Type B pancreatic cell (in vitro differentiated cells): ENCODE measurements at regions not wholly inside any gene's neighbourhood (a gene's known extent, or its start where the extent isn't known, plus 50 kb on each side); places are given as distances from the start of the nearest gene placed in this dataset.

ENCODE experiments used
- DNase-seq: peaks from one replicate; pipeline ENCODE4 v3.0.0; 2021; ENCODE audit warnings: mixed read lengths; ENCODE audit not compliant: unreplicated experiment; ENCODE audit errors: extremely low spot score
- H3K27ac Mint-ChIP-seq: 2 replicates; pipeline ENCODE4 v1.8.0; 2021; ENCODE audit warnings: mild to moderate bottlenecking, mixed read lengths
- H3K27me3 Mint-ChIP-seq: 2 replicates; pipeline ENCODE4 v1.8.0; 2021; ENCODE audit warnings: mixed read lengths
- H3K36me3 Mint-ChIP-seq: 2 replicates; pipeline ENCODE4 v1.8.0; 2021; ENCODE audit warnings: mixed read lengths
- H3K4me1 Mint-ChIP-seq: one replicate; pipeline ENCODE4 v1.8.0; 2021; ENCODE audit warnings: mixed read lengths; ENCODE audit not compliant: unreplicated experiment
- H3K4me3 Mint-ChIP-seq: 2 replicates; pipeline ENCODE4 v1.8.0; 2021; ENCODE audit warnings: mild to moderate bottlenecking, mixed read lengths
- H3K9me3 Mint-ChIP-seq: 2 replicates; pipeline ENCODE4 v1.8.0; 2021; ENCODE audit warnings: mixed read lengths
- CTCF ChIP-seq: fragments of 200-600 bp; sonication (generic); conservative IDR thresholded peaks from 2 replicates; pipeline ENCODE4 v1.5.0; 2021; ENCODE audit warnings: antibody characterized with exemption, mild to moderate bottlenecking

GRCh38 chr13:33464345-33464744 is 178.8 kb upstream of the STARD13 start:
- no peak overlapping the region for H3K27ac Mint-ChIP-seq
- H3K27me3 Mint-ChIP-seq: no peaks in the 10 kb centered on the region
- H3K36me3 Mint-ChIP-seq: no peaks in the 10 kb centered on the region
- peaks cover 2% of the 10 kb centered on the region for H3K9me3 Mint-ChIP-seq
- no peak overlapping the region for H3K4me3 Mint-ChIP-seq
- TF ChIP-seq CTCF: no peak
- no peak for DNase-seq
- H3K4me1 Mint-ChIP-seq: no peaks in the 10 kb centered on the region

GRCh38 chr13:33466262-33466661 is 180.7 kb upstream of the STARD13 start:
- Mint-ChIP-seq H3K9me3 (no peaks in the 10 kb centered on the region), H3K36me3 (no peaks in the 10 kb centered on the region), H3K27ac (no peak overlapping the region), H3K4me3 (no peak overlapping the region), H3K27me3 (no peaks in the 10 kb centered on the region), H3K4me1 (no peaks in the 10 kb centered on the region)
- TF ChIP-seq CTCF: peak; percentile 50
- no peak for DNase-seq

GRCh38 chr13:33467556-33467955 is 182.0 kb upstream of the STARD13 start:
- Mint-ChIP-seq H3K9me3 (no peaks in the 10 kb centered on the region), H3K27me3 (no peaks in the 10 kb centered on the region), H3K4me3 (no peak overlapping the region), H3K27ac (no peak overlapping the region), H3K36me3 (no peaks in the 10 kb centered on the region), H3K4me1 (no peaks in the 10 kb centered on the region)
- no peak for DNase-seq
- no peak for TF ChIP-seq CTCF

- Mint-ChIP-seq H3K4me1 (no peaks in the 10 kb centered on the region), H3K4me3 (no peak overlapping the region), H3K36me3 (no peaks in the 10 kb centered on the region), H3K27me3 (no peaks in the 10 kb centered on the region), H3K27ac (no peak overlapping the region), H3K9me3 (no peaks in the 10 kb centered on the region)
- TF ChIP-seq CTCF: no peak
- no peak for DNase-seq
Measured at GRCh38 chr13:33471204-33471603, 185.6 kb upstream of the STARD13 start.

GRCh38 chr13:33472446-33472845 is 186.9 kb upstream of the STARD13 start:
- TF ChIP-seq CTCF: no peak
- no peaks in the 10 kb centered on the region for H3K4me1 Mint-ChIP-seq
- DNase-seq: no peak
- no peaks in the 10 kb centered on the region for H3K36me3 Mint-ChIP-seq
- H3K4me3 Mint-ChIP-seq: no peak overlapping the region
- H3K27me3 Mint-ChIP-seq: no peaks in the 10 kb centered on the region
- H3K27ac Mint-ChIP-seq: no peak overlapping the region
- peaks cover 5% of the 10 kb centered on the region for H3K9me3 Mint-ChIP-seq

- Mint-ChIP-seq H3K27ac (no peak overlapping the region), H3K9me3 (peaks cover 25% of the 10 kb centered on the region), H3K4me1 (no peaks in the 10 kb centered on the region), H3K36me3 (peaks cover 6% of the 10 kb centered on the region), H3K4me3 (no peak overlapping the region), H3K27me3 (no peaks in the 10 kb centered on the region)
- DNase-seq: no peak
- no peak for TF ChIP-seq CTCF
Measured at GRCh38 chr13:33479105-33479504, 193.6 kb upstream of the STARD13 start.
